ENCODE measurements at regions not wholly inside any gene's neighbourhood (a gene's known extent, or its start where the extent isn't known, plus 50 kb on each side); places are given as distances from the start of the nearest gene placed in this dataset.

DNA sequence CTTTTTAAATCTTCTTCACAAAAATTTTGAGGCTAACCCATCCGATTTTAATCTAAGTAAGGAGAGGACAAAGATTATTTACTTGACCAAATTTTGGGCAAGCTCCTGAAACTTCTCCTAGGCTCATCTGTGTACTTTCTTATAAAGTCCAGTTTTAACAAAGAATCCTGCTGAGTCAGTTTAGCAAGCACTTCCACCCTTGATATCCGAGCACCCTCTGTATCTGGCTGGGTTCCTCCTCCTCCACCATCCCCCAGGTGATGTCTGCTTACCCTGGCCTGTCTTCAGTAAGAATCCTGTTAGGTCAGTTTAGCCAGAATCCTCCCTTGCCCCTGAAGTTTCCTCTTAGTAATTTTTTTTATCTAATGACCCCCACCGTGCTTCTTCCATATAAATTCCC is 140.5 kb downstream of the PHLDA1 start:
- TF ChIP-seq RXRA (IDR thresholded peaks at IDR 0.05; ENCODE audit: borderline replicate concordance, low read depth) (no peak), MEF2A (IDR thresholded peaks at IDR 0.05; ENCODE audit: borderline replicate concordance, low read depth) (no peak)
